ENCODE measurements at regions not wholly inside any gene's neighbourhood (a gene's known extent, or its start where the extent isn't known, plus 50 kb on each side); places are given as distances from the start of the nearest gene placed in this dataset.

- TF ChIP-seq CTCF (IDR thresholded peaks at IDR 0.05): no peak
- TF ChIP-seq POLR2A (IDR thresholded peaks at IDR 0.05): no peak
- no peak for TF ChIP-seq POLR2AphosphoS5 (IDR thresholded peaks at IDR 0.05)
Observed at GRCh38 chr13:84923831-84924230, 875.4 kb downstream of the SLITRK6 start.

All from stomach (tissue), 4 donors.